ENCODE measurements at regions not wholly inside any gene's neighbourhood (a gene's known extent, or its start where the extent isn't known, plus 50 kb on each side); places are given as distances from the start of the nearest gene placed in this dataset.

DNA sequence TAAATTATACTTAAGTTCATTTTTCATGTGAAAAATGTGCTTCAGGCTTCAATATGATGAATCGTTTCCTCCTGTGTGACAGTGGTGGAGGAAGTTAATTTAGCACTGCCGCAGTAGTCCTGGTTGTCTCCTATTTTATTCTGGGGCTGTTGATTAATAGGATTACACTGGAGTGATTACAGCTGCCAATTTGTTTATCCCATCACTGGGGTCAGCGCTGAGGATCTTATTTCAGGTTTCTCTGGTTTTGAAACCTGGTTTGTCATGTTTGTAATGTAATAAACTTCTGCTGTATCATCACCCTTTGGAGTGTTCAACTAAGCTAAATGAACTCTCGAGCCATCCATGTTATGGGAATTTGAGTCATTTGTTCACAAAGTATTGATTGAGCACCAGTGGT, 241.7 kb upstream of the KCNN2 start:
- Mint-ChIP-seq H3K9me3 (no peaks in the 10 kb centered on the region), H3K4me1 (peaks cover 3% of the 10 kb centered on the region; the same call in 2 of the 3 replicates), H3K4me3 (no peak overlapping the region), H3K27me3 (ENCODE audit: insufficient read depth, low read depth, poor library complexity) (no peaks in the 10 kb centered on the region), H3K27ac (no peak overlapping the region), H3K36me3 (ENCODE audit: low read depth) (no peaks in the 10 kb centered on the region)
- TF ChIP-seq, protein P1, sequence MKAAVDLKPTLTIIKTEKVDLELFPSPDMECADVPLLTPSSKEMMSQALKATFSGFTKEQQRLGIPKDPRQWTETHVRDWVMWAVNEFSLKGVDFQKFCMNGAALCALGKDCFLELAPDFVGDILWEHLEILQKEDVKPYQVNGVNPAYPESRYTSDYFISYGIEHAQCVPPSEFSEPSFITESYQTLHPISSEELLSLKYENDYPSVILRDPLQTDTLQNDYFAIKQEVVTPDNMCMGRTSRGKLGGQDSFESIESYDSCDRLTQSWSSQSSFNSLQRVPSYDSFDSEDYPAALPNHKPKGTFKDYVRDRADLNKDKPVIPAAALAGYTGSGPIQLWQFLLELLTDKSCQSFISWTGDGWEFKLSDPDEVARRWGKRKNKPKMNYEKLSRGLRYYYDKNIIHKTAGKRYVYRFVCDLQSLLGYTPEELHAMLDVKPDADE (IDR thresholded peaks at IDR 0.05), result no peak
- TF ChIP-seq, protein P2, sequence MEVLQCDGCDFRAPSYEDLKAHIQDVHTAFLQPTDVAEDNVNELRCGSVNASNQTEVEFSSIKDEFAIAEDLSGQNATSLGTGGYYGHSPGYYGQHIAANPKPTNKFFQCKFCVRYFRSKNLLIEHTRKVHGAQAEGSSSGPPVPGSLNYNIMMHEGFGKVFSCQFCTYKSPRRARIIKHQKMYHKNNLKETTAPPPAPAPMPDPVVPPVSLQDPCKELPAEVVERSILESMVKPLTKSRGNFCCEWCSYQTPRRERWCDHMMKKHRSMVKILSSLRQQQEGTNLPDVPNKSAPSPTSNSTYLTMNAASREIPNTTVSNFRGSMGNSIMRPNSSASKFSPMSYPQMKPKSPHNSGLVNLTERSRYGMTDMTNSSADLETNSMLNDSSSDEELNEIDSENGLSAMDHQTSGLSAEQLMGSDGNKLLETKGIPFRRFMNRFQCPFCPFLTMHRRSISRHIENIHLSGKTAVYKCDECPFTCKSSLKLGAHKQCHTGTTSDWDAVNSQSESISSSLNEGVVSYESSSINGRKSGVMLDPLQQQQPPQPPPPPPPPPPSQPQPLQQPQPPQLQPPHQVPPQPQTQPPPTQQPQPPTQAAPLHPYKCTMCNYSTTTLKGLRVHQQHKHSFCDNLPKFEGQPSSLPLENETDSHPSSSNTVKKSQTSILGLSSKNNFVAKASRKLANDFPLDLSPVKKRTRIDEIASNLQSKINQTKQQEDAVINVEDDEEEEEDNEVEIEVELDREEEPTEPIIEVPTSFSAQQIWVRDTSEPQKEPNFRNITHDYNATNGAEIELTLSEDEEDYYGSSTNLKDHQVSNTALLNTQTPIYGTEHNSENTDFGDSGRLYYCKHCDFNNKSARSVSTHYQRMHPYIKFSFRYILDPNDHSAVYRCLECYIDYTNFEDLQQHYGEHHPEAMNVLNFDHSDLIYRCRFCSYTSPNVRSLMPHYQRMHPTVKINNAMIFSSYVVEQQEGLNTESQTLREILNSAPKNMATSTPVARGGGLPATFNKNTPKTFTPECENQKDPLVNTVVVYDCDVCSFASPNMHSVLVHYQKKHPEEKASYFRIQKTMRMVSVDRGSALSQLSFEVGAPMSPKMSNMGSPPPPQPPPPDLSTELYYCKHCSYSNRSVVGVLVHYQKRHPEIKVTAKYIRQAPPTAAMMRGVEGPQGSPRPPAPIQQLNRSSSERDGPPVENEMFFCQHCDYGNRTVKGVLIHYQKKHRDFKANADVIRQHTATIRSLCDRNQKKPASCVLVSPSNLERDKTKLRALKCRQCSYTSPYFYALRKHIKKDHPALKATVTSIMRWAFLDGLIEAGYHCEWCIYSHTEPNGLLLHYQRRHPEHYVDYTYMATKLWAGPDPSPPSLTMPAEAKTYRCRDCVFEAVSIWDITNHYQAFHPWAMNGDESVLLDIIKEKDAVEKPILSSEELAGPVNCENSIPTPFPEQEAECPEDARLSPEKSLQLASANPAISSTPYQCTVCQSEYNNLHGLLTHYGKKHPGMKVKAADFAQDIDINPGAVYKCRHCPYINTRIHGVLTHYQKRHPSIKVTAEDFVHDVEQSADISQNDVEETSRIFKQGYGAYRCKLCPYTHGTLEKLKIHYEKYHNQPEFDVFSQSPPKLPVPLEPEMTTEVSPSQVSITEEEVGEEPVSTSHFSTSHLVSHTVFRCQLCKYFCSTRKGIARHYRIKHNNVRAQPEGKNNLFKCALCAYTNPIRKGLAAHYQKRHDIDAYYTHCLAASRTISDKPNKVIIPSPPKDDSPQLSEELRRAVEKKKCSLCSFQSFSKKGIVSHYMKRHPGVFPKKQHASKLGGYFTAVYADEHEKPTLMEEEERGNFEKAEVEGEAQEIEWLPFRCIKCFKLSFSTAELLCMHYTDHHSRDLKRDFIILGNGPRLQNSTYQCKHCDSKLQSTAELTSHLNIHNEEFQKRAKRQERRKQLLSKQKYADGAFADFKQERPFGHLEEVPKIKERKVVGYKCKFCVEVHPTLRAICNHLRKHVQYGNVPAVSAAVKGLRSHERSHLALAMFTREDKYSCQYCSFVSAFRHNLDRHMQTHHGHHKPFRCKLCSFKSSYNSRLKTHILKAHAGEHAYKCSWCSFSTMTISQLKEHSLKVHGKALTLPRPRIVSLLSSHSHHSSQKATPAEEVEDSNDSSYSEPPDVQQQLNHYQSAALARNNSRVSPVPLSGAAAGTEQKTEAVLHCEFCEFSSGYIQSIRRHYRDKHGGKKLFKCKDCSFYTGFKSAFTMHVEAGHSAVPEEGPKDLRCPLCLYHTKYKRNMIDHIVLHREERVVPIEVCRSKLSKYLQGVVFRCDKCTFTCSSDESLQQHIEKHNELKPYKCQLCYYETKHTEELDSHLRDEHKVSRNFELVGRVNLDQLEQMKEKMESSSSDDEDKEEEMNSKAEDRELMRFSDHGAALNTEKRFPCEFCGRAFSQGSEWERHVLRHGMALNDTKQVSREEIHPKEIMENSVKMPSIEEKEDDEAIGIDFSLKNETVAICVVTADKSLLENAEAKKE (CRISPR knock-in tag; IDR thresholded peaks at IDR 0.05), result no peak
- TF ChIP-seq NANOG (IDR thresholded peaks at IDR 0.05; ENCODE audit: borderline replicate concordance) (no peak), EZH2phosphoT487 (IDR thresholded peaks at IDR 0.05; ENCODE audit: unreplicated experiment) (no peak), JUNB (IDR thresholded peaks at IDR 0.05; ENCODE audit: unreplicated experiment) (no peak), CREB1 (CRISPR knock-in tag; IDR thresholded peaks at IDR 0.05; ENCODE audit: low read depth) (no peak), ZNF114 (CRISPR knock-in tag; IDR thresholded peaks at IDR 0.05) (no peak), POLR2AphosphoS5 (IDR thresholded peaks at IDR 0.05; ENCODE audit: low read depth) (no peak), EZH2 (IDR thresholded peaks at IDR 0.05; ENCODE audit: low read depth, unreplicated experiment) (no peak), STAT1 (IDR thresholded peaks at IDR 0.05; ENCODE audit: unreplicated experiment) (no peak), ZNF331 (CRISPR knock-in tag; IDR thresholded peaks at IDR 0.05; ENCODE audit: low read depth) (no peak)
- TF ChIP-seq, protein P3, sequence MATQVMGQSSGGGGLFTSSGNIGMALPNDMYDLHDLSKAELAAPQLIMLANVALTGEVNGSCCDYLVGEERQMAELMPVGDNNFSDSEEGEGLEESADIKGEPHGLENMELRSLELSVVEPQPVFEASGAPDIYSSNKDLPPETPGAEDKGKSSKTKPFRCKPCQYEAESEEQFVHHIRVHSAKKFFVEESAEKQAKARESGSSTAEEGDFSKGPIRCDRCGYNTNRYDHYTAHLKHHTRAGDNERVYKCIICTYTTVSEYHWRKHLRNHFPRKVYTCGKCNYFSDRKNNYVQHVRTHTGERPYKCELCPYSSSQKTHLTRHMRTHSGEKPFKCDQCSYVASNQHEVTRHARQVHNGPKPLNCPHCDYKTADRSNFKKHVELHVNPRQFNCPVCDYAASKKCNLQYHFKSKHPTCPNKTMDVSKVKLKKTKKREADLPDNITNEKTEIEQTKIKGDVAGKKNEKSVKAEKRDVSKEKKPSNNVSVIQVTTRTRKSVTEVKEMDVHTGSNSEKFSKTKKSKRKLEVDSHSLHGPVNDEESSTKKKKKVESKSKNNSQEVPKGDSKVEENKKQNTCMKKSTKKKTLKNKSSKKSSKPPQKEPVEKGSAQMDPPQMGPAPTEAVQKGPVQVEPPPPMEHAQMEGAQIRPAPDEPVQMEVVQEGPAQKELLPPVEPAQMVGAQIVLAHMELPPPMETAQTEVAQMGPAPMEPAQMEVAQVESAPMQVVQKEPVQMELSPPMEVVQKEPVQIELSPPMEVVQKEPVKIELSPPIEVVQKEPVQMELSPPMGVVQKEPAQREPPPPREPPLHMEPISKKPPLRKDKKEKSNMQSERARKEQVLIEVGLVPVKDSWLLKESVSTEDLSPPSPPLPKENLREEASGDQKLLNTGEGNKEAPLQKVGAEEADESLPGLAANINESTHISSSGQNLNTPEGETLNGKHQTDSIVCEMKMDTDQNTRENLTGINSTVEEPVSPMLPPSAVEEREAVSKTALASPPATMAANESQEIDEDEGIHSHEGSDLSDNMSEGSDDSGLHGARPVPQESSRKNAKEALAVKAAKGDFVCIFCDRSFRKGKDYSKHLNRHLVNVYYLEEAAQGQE (IDR thresholded peaks at IDR 0.05; ENCODE audit: unreplicated experiment), result no peak
- TF ChIP-seq, protein P4, sequence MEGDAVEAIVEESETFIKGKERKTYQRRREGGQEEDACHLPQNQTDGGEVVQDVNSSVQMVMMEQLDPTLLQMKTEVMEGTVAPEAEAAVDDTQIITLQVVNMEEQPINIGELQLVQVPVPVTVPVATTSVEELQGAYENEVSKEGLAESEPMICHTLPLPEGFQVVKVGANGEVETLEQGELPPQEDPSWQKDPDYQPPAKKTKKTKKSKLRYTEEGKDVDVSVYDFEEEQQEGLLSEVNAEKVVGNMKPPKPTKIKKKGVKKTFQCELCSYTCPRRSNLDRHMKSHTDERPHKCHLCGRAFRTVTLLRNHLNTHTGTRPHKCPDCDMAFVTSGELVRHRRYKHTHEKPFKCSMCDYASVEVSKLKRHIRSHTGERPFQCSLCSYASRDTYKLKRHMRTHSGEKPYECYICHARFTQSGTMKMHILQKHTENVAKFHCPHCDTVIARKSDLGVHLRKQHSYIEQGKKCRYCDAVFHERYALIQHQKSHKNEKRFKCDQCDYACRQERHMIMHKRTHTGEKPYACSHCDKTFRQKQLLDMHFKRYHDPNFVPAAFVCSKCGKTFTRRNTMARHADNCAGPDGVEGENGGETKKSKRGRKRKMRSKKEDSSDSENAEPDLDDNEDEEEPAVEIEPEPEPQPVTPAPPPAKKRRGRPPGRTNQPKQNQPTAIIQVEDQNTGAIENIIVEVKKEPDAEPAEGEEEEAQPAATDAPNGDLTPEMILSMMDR (conservative IDR thresholded peaks at IDR 0.05; ENCODE audit: low read depth in 2 of 2), result no peak
- H3K4me2 ChIP-seq, result no peak overlapping the region
- H3K4me3 ChIP-seq, result no peak overlapping the region
- H2AFZ ChIP-seq, result no peak overlapping the region
- no peak overlapping the region for H3K27ac ChIP-seq (ENCODE audit: low read depth)
- no peaks in the 10 kb centered on the region for H4K20me1 ChIP-seq (replicated peaks; ENCODE audit: insufficient read depth)
- H3K79me2 ChIP-seq (replicated peaks; ENCODE audit: insufficient read depth), result no peaks in the 10 kb centered on the region
- H3F3A ChIP-seq (replicated peaks; ENCODE audit: low read depth), result no peaks in the 10 kb centered on the region
- no peaks in the 10 kb centered on the region for H3K27me3 ChIP-seq (ENCODE audit: insufficient read depth)
- DNase-seq (ENCODE audit: low spot score) (no peak), ATAC-seq (no peak)
- peaks cover 5% of the 10 kb centered on the region; the same call in 1 of the 2 replicates for H3K9me2 ChIP-seq (ENCODE audit: insufficient read depth)
- H3K4me1 ChIP-seq (ENCODE audit: insufficient read depth), result no peaks in the 10 kb centered on the region
- no peaks in the 10 kb centered on the region for H3K36me3 ChIP-seq (ENCODE audit: insufficient read depth)
